ENCODE measurements at regions not wholly inside any gene's neighbourhood (a gene's known extent, or its start where the extent isn't known, plus 50 kb on each side); places are given as distances from the start of the nearest gene placed in this dataset.

DNA sequence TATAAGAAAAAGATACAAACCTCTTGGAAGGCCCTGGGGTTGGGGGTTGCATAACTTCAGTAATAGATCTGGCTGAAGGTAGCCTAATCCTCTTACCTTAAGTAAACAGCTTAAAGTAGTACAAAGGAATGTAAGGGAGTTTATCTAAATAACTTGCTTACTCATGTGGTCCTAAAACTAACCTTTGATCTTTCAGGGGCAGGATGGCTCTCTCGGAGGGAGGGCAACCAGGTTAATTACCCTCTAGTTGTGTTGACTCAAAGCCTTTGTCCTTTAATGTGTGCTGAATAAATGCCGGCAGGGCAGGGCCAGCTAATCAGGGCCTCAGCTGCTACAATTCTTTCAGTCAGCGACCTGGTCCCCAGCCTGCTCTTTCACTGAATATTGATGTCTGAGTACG is 822.0 kb upstream of the SLIT2 start:
- Histone ChIP-seq H3F3A (ENCODE audit: insufficient read depth, low read depth) (no peaks in the 10 kb centered on the region), H3K27ac (no peak overlapping the region), H3K36me3 (ENCODE audit: low read depth) (no peaks in the 10 kb centered on the region), H3K27me3 (ENCODE audit: insufficient read depth, low read depth) (no peaks in the 10 kb centered on the region), H4K20me1 (ENCODE audit: insufficient read depth) (no peaks in the 10 kb centered on the region), H3K79me2 (ENCODE audit: low read depth) (no peaks in the 10 kb centered on the region), H3K4me2 (no peak overlapping the region), H3K4me1 (replicated peaks; ENCODE audit: insufficient read depth) (no peaks in the 10 kb centered on the region), H3K9me3 (ENCODE audit: insufficient read depth, low read depth) (no peaks in the 10 kb centered on the region), H2AFZ (no peak overlapping the region), H3K4me3 (no peak overlapping the region), H3K9me2 (ENCODE audit: insufficient read depth) (no peaks in the 10 kb centered on the region)
- CTCF ChIA-PET: no interaction called here
- intact Hi-C loops (cut with micrococcal nuclease; ENCODE audit: unreplicated experiment): no loop called here
- BruUV-seq (replicated peaks): no TSS peak
- no peak for DNase-seq
- no peak for TF ChIP-seq EZH2 (IDR thresholded peaks at IDR 0.05; ENCODE audit: low read depth)
- no peak for TF ChIP-seq CTCF (conservative IDR thresholded peaks at IDR 0.05)
- POLR2A ChIA-PET (ENCODE audit: unreplicated experiment): no interaction called here

DNA sequence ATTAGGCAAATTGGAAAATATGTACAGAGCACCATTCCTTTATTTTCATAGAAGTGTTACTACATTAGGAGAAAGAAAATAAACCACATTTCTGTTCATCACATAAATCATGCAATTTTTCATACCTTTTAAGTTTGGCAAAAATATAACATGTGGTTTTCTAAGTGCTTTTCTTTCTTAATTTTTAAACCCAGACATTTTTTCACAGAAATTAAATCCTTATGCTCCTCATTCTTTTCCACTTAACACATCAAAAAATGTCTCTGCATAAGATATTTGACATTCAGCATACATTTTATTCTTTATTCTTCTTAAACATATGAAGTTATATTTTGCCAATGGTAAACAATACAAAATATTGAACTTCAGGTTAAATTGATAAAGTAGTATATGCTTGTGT is 826.6 kb upstream of the SLIT2 start:
- H3K27ac ChIP-seq: no peak overlapping the region
- H3K27me3 ChIP-seq (ENCODE audit: insufficient read depth, low read depth): no peaks in the 10 kb centered on the region

GRCh38 chr4:19417256-19417655 is 834.4 kb upstream of the SLIT2 start:
- POLR2A ChIA-PET (ENCODE audit: unreplicated experiment): no interaction called here

More for the DNA sequence above, 826.6 kb upstream of the SLIT2 start:
- H3K4me1 ChIP-seq (replicated peaks; ENCODE audit: insufficient read depth): no peaks in the 10 kb centered on the region
- H2AFZ ChIP-seq: no peak overlapping the region
- DNase-seq: no peak
- no peak overlapping the region for H3K4me2 ChIP-seq
- no peaks in the 10 kb centered on the region for H3K9me3 ChIP-seq (ENCODE audit: insufficient read depth, low read depth)
- H3K36me3 ChIP-seq (ENCODE audit: low read depth): no peaks in the 10 kb centered on the region
- no peaks in the 10 kb centered on the region for H4K20me1 ChIP-seq (ENCODE audit: insufficient read depth)
- ChIA-PET POLR2A (ENCODE audit: unreplicated experiment) (no interaction called here), CTCF (no interaction called here)
- BruUV-seq (replicated peaks): no TSS peak
- TF ChIP-seq CTCF (conservative IDR thresholded peaks at IDR 0.05): no peak
- TF ChIP-seq EZH2 (IDR thresholded peaks at IDR 0.05; ENCODE audit: low read depth): no peak
- no peaks in the 10 kb centered on the region for H3K9me2 ChIP-seq (ENCODE audit: insufficient read depth)
- no peaks in the 10 kb centered on the region for H3K79me2 ChIP-seq (ENCODE audit: low read depth)
- intact Hi-C loops (cut with micrococcal nuclease; ENCODE audit: unreplicated experiment): no loop called here
- H3F3A ChIP-seq (ENCODE audit: insufficient read depth, low read depth): no peaks in the 10 kb centered on the region
- H3K4me3 ChIP-seq: no peak overlapping the region

More at GRCh38 chr4:19417256-19417655, 834.4 kb upstream of the SLIT2 start:
- Histone ChIP-seq H3K9me3 (ENCODE audit: insufficient read depth, low read depth) (no peaks in the 10 kb centered on the region), H3K27ac (no peak overlapping the region), H3K4me2 (no peak overlapping the region), H2AFZ (no peak overlapping the region), H3K4me1 (replicated peaks; ENCODE audit: insufficient read depth) (no peaks in the 10 kb centered on the region), H3K9me2 (ENCODE audit: insufficient read depth) (no peaks in the 10 kb centered on the region), H3K79me2 (ENCODE audit: low read depth) (no peaks in the 10 kb centered on the region), H3K4me3 (no peak overlapping the region), H3F3A (ENCODE audit: insufficient read depth, low read depth) (no peaks in the 10 kb centered on the region), H4K20me1 (ENCODE audit: insufficient read depth) (no peaks in the 10 kb centered on the region), H3K27me3 (ENCODE audit: insufficient read depth, low read depth) (no peaks in the 10 kb centered on the region), H3K36me3 (ENCODE audit: low read depth) (no peaks in the 10 kb centered on the region)
- intact Hi-C loops (cut with micrococcal nuclease; ENCODE audit: unreplicated experiment): no loop called here
- BruUV-seq (replicated peaks): no TSS peak
- TF ChIP-seq CTCF (conservative IDR thresholded peaks at IDR 0.05) (no peak), EZH2 (IDR thresholded peaks at IDR 0.05; ENCODE audit: low read depth) (no peak)
- CTCF ChIA-PET: no interaction called here
- DNase-seq: no peak

Measured in PC-9 (cell line).